OCI-LY3 (cell line): ENCODE measurements at regions not wholly inside any gene's neighbourhood (a gene's known extent, or its start where the extent isn't known, plus 50 kb on each side); places are given as distances from the start of the nearest gene placed in this dataset.

Experiments used
- EZH2phosphoT487 ChIP-seq: fragments of 200-600 bp; shearing (Covaris generic); IDR thresholded peaks from 2 replicates; pipeline ENCODE4 v1.6.1; 2018; ENCODE audit warnings: antibody characterized with exemption, mixed run types, low read depth
- TF ChIP-seq, protein P1 (sequence below): fragments of 200-600, 300-600 bp; sonication (generic); IDR thresholded peaks from 2 replicates; pipeline ENCODE4 v1.5.1; 2014; ENCODE audit warnings: antibody characterized with exemption, low read length, low read depth

DNA sequence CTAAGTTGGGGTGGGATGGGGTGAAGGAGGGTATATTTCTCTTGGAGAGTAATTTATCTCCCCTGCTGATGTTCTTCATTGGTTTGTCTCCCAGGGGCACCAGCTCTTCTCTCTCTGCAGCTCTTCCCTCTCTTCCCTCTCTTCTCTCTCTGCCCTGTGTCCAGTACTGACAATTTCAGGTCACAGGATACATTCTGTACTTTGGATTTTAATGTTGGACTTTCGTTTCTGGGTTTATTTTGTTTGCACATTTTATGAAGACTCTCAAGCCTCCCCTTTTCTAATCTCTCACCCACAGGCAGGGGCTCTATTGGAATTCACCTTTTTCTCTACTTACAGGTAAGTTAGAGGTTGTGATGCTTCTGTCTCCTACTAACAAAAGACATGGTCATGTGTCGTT, 165.5 kb downstream of the CPEB2 start:
- TF ChIP-seq, protein P1, sequence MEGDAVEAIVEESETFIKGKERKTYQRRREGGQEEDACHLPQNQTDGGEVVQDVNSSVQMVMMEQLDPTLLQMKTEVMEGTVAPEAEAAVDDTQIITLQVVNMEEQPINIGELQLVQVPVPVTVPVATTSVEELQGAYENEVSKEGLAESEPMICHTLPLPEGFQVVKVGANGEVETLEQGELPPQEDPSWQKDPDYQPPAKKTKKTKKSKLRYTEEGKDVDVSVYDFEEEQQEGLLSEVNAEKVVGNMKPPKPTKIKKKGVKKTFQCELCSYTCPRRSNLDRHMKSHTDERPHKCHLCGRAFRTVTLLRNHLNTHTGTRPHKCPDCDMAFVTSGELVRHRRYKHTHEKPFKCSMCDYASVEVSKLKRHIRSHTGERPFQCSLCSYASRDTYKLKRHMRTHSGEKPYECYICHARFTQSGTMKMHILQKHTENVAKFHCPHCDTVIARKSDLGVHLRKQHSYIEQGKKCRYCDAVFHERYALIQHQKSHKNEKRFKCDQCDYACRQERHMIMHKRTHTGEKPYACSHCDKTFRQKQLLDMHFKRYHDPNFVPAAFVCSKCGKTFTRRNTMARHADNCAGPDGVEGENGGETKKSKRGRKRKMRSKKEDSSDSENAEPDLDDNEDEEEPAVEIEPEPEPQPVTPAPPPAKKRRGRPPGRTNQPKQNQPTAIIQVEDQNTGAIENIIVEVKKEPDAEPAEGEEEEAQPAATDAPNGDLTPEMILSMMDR: no peak
- no peak for TF ChIP-seq EZH2phosphoT487
